Endothelial cell (in vitro differentiated cells): ENCODE measurements at regions not wholly inside any gene's neighbourhood (a gene's known extent, or its start where the extent isn't known, plus 50 kb on each side); places are given as distances from the start of the nearest gene placed in this dataset.

Experiments used
- DNase-seq: peaks from one replicate; pipeline ENCODE4 v3.0.0; 2021; ENCODE audit warnings: low spot score
- H3K27ac Mint-ChIP-seq: one replicate; pipeline ENCODE4 v1.8.0; 2021; ENCODE audit warnings: mixed read lengths, inconsistent platforms; ENCODE audit not compliant: unreplicated experiment
- H3K27me3 Mint-ChIP-seq: one replicate; pipeline ENCODE4 v1.8.0; 2021; ENCODE audit warnings: mild to moderate bottlenecking, moderate library complexity, mixed read lengths, inconsistent platforms; ENCODE audit not compliant: unreplicated experiment
- H3K36me3 Mint-ChIP-seq: one replicate; pipeline ENCODE4 v1.8.0; 2021; ENCODE audit warnings: mild to moderate bottlenecking, low read depth, mixed read lengths, inconsistent platforms; ENCODE audit not compliant: unreplicated experiment
- H3K4me1 Mint-ChIP-seq: one replicate; pipeline ENCODE4 v1.8.0; 2021; ENCODE audit warnings: mild to moderate bottlenecking, mixed read lengths, inconsistent platforms; ENCODE audit not compliant: unreplicated experiment
- H3K4me3 Mint-ChIP-seq: one replicate; pipeline ENCODE4 v1.8.0; 2021; ENCODE audit warnings: mild to moderate bottlenecking, mixed read lengths, inconsistent platforms; ENCODE audit not compliant: unreplicated experiment
- H3K9me3 Mint-ChIP-seq: one replicate; pipeline ENCODE4 v1.8.0; 2021; ENCODE audit warnings: mixed read lengths, inconsistent platforms; ENCODE audit not compliant: unreplicated experiment
- CTCF ChIP-seq: fragments of 200-600 bp; sonication (generic); IDR thresholded peaks from one replicate; pipeline ENCODE4 v1.5.0; 2021; ENCODE audit warnings: antibody characterized with exemption; ENCODE audit not compliant: unreplicated experiment

DNA sequence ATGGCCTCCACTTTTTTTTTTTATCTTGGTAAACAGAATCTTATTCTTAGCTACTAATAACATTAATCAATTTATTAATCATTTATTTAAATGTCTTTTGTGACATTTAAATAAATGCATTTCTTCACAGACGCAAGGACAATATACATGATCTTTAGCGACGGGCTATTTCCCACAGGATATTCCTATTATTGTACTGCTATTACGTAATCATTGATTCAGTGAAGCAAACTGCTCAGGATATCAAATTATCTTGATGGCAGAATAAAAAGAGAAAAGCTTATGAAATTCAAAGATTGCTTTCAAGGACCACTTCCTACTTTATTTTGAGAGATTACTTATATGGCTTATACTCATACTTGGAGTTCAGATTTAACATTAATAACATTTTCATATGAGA is 114.1 kb downstream of the FAM9B start:
- no peak for TF ChIP-seq CTCF
- no peaks in the 10 kb centered on the region for H3K9me3 Mint-ChIP-seq
- no peak overlapping the region for H3K27ac Mint-ChIP-seq
- no peak for DNase-seq
- H3K4me1 Mint-ChIP-seq: no peaks in the 10 kb centered on the region
- no peak overlapping the region for H3K4me3 Mint-ChIP-seq
- no peaks in the 10 kb centered on the region for H3K36me3 Mint-ChIP-seq
- no peaks in the 10 kb centered on the region for H3K27me3 Mint-ChIP-seq

DNA sequence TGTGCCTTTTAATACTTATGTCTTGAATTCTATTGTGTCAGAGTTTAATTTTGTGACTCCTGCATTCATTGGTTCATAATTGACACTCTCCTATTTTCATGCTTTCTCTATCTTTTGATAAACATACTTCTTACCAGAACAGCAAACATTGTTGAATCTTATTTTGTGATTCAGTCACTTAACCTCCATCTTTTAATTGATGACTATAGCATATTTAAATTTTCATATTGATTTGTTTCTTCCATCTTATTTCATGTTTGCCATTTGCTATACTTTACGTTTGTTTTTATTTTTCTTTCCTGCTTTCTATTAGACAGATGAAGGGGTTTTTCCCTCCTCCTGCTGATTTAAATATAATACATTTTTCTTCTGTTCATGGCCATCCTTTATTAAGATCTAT is 115.5 kb upstream of the FAM9A start:
- Mint-ChIP-seq H3K27ac (no peak overlapping the region), H3K27me3 (no peaks in the 10 kb centered on the region), H3K4me3 (no peak overlapping the region), H3K9me3 (no peaks in the 10 kb centered on the region), H3K4me1 (no peaks in the 10 kb centered on the region), H3K36me3 (no peaks in the 10 kb centered on the region)
- TF ChIP-seq CTCF: no peak
- DNase-seq: no peak

DNA sequence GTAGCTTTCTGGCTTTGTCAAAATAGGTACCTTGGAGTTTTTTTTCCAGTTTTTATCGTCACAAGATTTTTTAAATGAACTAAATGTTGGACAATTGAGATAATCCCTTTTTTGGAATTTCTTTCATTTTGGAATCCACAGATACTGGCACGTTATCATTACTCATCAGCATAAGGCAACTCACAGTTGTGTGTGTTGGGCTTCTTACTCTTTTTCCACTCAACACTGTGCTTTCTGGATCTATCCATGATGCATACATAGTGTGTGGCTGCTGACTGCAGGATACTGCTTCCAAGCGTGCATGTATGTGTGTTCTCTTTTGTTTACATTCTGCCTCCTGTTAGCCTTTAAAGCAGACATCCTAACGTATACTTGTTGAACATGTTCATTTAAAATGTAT is 113.5 kb upstream of the FAM9A start:
- no peaks in the 10 kb centered on the region for H3K9me3 Mint-ChIP-seq
- no peak for DNase-seq
- no peaks in the 10 kb centered on the region for H3K27me3 Mint-ChIP-seq
- H3K4me3 Mint-ChIP-seq: no peak overlapping the region
- no peak for TF ChIP-seq CTCF
- H3K36me3 Mint-ChIP-seq: no peaks in the 10 kb centered on the region
- no peaks in the 10 kb centered on the region for H3K4me1 Mint-ChIP-seq
- no peak overlapping the region for H3K27ac Mint-ChIP-seq

- no peak for TF ChIP-seq CTCF
- no peak overlapping the region for H3K4me3 Mint-ChIP-seq
- peaks cover 3% of the 10 kb centered on the region for H3K4me1 Mint-ChIP-seq
- no peaks in the 10 kb centered on the region for H3K9me3 Mint-ChIP-seq
- no peaks in the 10 kb centered on the region for H3K36me3 Mint-ChIP-seq
- H3K27ac Mint-ChIP-seq: no peak overlapping the region
- H3K27me3 Mint-ChIP-seq: no peaks in the 10 kb centered on the region
- no peak for DNase-seq
Measured at GRCh38 chrX:8913655-8914409, 112.6 kb upstream of the FAM9A start.

DNA sequence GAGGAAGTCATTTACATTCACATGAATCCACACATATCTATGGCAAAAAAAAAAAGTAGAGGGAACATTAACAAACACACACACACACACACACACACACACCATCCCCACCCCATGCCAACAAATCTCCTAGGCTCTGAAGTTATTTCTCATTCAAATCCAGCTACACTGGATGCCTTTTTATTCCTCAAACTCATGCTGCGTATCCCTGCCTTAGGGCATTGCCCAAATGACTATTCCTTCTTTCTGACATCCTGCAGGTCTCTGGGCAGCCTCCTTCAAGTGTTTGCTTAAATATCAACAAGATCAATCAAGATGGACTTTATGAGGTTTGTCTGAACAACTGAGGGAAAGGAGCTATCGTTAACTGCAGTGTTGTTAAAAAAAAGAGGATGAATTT is 106.5 kb upstream of the FAM9A start:
- peaks cover 6% of the 10 kb centered on the region for H3K4me1 Mint-ChIP-seq
- no peak for DNase-seq
- H3K4me3 Mint-ChIP-seq: no peak overlapping the region
- H3K27me3 Mint-ChIP-seq: peaks cover 1% of the 10 kb centered on the region
- no peak for TF ChIP-seq CTCF
- H3K27ac Mint-ChIP-seq: no peak overlapping the region
- H3K36me3 Mint-ChIP-seq: no peaks in the 10 kb centered on the region
- H3K9me3 Mint-ChIP-seq: no peaks in the 10 kb centered on the region
